ENCODE measurements at regions not wholly inside any gene's neighbourhood (a gene's known extent, or its start where the extent isn't known, plus 50 kb on each side); places are given as distances from the start of the nearest gene placed in this dataset.

DNA sequence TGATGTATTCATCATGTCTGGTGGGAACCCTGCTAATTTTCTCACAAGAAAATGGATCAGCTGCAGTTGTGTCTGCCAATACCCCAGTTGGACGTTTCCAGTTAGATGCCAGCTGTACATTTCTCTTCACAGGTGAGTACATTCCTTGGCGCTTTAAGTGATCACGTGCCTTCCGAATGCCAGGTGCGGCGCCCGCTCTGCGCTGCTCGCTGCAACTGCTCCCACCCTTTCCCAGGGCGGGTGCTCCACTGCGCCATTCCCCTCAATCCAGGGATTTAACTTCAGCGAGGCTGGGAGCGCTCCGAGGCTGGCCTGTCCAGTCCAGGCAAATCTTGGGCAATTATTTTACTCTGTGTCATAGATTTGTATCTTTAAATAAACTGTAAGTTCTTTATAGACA is 225.0 kb upstream of the RAB6C start:
- DNase-seq, result no peak

DNA sequence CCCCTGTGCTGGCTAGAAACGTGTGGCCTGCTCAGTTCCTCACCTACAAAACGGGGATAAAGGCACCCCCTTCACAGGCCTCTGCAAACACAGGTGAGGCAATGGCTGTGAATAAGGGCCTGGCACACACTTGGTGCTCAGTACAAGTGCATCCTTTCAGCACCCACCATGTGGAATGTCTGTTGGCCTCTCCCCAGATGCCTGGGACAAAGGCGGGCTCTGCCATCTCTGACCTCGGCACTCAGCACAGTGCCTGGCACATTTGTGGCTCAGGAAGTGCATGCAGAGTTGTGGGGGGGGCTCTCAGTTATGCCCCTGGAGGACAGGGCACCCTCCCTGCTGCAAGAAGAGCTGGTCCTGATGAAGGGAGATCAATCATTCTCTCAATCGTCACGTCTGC is 224.6 kb upstream of the RAB6C start:
- DNase-seq, result no peak

GRCh38 chr2:129755786-129756185 is 223.7 kb upstream of the RAB6C start:
- no peak for DNase-seq

DNA sequence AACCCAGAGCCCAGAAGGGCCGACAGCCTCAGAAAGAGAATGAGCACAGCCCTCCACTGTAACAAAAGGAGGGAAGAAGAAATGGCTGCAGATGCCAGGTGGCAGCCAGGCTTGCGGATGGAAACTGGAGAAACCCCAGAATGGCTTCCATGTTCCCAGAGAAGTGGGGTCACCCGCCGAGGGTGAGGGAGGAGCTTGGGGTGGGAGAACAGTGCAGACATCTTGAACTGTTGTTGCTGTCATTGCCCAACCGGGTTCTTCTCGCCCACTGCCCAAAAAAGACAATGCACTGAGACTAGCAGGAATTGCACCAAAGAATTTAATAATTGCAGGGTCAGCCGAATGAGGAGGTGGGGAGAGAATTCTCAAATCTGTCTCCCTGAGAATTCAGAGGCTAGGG is 223.2 kb upstream of the RAB6C start:
- DNase-seq, result no peak

DNA sequence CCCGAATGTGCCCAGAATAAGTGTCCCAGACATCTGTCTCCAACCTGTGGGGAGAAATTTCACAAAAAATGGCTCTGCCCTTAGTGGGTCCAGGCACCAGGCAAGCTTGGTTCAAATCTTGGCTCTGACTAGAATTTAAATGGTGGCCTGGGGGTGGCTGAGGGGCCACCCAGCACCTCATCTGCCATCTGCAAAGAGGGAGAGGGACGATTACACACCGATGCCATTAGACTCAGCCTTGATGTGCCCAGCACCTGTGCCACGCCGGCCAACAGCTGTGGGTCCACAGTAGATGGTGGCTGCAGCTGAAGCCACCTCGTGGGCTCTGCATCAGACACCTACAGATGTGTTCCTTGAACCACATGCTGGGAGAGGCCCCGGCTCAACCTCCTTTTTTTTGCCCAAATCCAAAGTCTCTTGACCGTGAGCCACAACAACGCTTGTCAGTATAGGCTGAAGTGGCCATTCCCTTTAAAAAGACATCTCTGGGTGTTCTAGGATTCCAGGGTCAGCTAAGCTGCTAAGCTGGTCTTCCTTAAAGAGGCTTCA is 222.0 kb upstream of the RAB6C start:
- no peak for DNase-seq

- no peak for DNase-seq
Measured at GRCh38 chr2:129757915-129758783, 221.3 kb upstream of the RAB6C start.

- no peak for DNase-seq
Measured at GRCh38 chr2:129758784-129759471, 220.5 kb upstream of the RAB6C start.

- DNase-seq, result no peak
Measured at GRCh38 chr2:129759472-129760010, 219.9 kb upstream of the RAB6C start.

- DNase-seq, result no peak
Measured at GRCh38 chr2:129760669-129761068, 218.8 kb upstream of the RAB6C start.

DNA sequence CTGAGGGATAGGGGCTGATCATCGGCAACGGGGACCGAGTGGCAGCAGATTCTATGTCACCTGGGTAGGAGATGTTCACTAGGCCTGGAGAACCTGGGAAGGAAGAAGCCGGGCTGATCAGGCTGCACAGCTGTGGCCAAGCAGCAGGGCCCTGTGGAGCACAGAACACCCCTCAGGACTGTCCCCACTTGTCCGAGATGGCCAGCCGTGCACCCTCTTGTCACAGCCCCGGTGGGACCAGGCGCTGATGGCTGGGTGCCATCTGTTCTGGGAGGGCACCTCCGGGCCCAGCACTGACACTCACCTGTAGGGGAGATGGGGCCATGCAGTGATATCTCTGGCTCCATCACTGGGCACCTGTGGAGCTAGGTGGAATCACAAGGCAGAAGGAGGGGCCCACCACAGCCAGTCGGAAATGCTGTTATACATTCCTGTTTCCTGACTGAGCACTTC is 217.9 kb upstream of the RAB6C start:
- DNase-seq, result no peak

DNA sequence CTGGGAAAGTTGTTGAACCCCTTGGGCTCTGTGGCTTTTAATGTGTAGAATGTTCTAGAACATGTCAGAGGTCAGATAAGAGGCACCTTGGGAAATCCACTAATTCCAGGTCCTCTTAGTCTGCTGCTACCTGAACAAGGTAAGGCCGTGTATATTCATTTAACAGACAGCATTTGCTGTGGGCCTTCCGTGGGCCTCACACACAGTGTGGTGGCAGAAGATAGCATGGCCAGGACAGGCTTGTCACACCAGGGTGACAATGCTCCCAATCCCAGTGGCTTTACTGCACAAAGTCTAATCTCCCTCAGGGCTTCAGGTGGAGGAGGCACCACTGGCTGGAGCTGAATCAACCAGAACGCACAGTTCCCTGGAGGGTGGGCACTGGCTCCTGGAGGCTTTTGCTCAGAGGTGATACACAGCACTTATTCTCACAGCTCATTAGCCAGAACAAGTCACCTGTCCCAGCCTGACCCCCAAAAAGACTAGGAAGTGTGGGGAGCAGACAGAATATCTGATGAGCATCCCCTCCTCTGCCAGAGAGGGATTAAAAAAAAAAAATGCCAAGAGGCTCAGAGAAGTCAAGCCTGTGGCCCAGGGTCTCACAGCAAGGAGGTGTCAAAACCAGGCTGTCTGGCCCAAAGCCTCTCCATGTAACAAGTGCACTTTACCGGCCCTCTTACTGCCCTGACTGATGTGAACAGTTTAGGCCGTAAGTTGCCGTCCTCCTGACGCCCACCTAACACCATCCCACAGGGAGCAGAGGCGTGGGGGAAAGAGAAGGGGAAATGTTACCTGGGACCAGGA is 216.9 kb upstream of the RAB6C start:
- DNase-seq, result no peak

DNA sequence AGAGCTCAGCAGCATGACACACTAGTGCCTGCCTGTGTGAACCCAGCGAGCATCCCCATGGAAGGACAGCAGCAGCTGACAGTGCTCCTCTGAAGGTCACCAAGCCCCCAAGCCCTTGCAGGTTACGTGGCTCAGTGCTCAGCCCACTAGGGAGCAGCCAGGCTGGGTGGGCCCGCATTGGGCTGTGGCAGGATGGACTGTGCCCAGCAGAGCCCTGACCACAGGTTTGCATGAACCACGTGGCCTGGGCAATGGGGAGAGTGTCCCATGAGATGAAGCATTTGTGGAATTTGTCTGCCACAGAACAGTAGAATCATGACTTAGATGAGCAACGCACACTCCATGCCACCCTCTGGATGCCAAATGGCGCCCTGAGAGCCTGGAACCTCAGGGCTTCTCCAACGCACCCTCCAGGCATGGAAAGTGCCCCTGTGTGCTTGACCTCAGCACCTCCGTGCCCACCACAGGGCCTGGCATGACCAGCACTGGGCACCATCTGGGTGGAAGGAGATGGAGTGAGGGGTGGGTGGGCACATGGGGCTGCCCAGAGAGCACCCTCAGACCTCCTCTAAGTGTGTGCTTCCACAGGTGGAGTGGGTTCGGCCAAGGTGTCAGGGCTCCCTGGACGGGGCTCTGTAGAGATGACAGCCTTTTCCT is 216.1 kb upstream of the RAB6C start:
- no peak for DNase-seq

GRCh38 chr2:129763966-129764365 is 215.5 kb upstream of the RAB6C start:
- no peak for DNase-seq

DNA sequence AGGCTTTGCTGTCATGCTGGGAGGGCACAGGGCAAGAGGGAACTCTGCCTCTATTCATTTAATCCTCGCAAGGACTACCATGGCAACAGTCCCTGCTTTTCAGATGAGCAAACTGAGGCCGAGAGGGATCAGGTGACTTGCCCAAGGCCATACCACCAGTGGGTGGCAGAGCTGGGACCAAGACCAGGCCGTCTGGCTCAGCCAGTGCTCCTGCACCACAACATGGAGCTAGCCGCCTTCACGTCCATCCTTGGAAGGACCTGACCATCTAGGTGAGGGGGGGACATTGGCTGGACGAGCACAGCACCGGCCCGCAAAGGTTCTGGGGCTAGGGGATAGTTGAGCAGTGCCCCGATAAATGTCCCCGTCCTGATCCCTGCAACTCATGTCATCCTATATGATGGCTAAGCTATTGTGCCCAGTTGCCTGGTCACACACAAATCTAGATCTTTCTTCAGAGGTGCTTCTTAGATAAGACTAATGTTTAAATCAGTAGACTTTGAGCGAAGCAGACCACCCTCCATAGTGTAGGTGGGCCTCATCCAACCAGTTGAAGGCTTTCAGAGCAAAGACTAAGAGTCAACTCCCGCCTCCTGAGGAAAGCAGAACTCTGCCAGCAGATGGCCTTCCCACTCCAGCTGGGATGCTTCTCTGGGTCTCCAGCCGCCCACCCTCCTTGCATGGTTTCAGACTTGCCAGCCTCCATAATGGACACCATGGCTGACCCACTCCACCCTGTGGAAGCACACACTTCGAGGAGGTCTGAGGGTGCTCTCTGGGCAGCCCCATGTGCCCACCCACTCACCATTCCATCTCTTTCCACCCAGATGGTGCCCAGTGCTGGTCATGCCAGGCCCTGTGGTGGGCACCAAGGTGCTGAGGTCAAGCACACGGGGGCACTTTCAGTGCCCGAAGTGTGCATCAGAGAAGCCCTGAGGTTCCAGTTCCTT is 214.8 kb upstream of the RAB6C start:
- no peak for DNase-seq

DNA sequence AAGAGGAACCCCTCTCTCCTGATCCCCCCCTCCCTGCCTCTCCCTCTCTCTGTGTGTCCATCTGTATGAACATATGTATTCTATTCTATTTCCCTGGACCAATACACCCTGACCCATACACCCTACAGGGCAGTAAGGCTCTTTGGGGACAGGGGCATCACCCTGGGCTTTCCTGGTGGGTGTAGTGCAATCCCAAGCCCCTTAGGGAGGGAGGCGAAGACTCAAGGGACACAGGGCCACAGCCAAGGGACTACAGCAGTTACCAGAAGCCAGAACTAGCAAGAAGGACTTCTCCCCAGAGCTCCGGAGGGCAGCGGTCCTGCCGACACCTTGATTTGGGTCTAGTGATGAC is 214.2 kb upstream of the RAB6C start:
- DNase-seq, result no peak

DNA sequence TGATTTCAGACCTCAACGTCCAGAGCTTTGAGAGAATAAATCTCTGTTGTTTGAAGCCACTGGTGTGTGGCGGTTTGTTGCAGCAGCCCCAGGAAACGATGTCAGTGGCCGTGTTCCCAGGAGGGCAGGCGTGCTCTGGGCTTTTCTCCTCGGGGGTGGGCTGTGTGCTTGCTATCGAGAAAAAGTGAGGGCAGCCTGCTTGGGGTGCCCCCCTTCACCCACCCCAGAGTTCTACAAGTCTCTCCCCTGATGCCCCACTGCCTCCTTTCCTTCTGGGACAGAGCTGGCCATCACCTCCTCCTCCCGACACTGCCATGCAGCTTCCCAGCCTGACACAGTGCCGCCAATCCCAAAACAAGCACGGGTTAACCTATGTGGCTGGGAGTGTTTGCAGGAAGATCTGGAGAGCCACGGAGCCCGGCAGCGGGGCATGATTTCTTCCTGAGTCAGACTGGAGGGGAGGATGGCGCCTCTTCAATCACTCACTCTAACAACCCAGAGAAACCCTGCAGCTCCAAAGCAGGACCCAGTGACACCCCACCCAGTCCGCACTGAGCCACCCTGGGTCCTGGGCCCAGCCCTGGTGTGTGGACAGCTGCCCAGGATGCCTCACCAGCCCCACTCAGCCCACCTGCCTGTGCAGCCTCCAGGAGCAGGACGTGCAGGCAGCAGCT is 213.7 kb upstream of the RAB6C start:
- no peak for DNase-seq

DNA sequence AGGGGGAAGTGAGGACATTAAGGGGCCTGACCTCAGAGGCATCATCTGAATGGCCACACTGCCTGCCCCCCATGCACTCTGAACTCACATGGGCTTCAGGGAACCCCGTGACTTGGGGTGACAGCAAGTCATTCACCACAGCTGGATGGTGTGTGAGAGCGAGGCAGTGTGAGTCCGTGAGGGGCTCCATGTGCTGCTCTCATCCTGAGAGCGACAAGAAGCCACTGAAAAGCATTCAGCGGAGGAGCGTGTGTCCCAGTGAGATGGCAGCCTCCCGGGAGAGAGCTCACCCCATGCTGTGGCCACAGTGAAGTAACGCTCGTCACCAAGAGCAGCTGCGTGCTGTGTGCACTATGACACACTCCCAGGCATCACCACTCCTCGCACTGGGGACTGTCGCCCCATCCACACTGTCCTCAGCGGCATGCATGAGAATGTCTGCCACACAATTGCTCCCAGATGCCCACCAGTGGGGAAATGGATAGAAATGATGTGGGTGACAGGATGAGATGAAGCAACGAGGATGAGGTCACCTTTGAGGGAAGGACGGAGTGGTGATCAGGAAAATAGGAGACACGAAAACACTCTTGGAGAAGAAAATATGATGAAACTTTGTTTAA is 213.0 kb upstream of the RAB6C start:
- no peak for DNase-seq

GRCh38 chr2:129767346-129768035 is 212.0 kb upstream of the RAB6C start:
- no peak for DNase-seq

DNA sequence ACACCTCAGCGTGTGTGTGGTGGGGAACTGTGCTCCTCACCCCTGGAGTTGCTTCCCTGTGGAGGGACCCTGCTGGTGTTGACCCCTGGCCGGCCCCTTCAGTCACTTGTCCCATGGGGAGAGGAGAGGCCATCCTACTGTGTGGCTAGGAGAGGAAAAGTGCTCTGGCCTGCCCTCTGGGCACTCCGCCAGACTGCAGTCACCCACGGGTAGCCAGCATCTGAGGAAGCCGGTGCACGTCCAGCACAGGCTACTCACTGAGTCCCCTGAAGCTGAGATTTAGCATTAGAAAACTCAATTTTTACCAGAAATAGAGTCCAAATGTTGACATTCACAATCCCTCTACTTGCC is 211.5 kb upstream of the RAB6C start:
- DNase-seq, result no peak

Measured in NCI-H345 (cell line).